Neural cell (in vitro differentiated cells): ENCODE measurements at regions not wholly inside any gene's neighbourhood (a gene's known extent, or its start where the extent isn't known, plus 50 kb on each side); places are given as distances from the start of the nearest gene placed in this dataset.

ENCODE experiments used
- H2AFZ ChIP-seq: fragments of 200-600, 300-800 bp; sonication (generic), shearing (Covaris generic); 2 replicates; pipeline ENCODE4 v1.6.0; 2014; ENCODE audit warnings: low read depth, mild to moderate bottlenecking, antibody characterized with exemption, low read length, moderate library complexity
- H3F3A ChIP-seq: fragments of 200-600 bp; shearing (Covaris generic); 2 replicates; pipeline ENCODE4 v1.6.1; 2016; ENCODE audit warnings: mild to moderate bottlenecking, moderate library complexity, mixed read lengths, antibody characterized with exemption, low read length; ENCODE audit not compliant: insufficient read depth, poor library complexity, severe bottlenecking
- H3K27ac ChIP-seq: fragments of 200-600, 300-800 bp; sonication (generic), shearing (Covaris generic); 2 replicates; pipeline ENCODE4 v1.5.1; 2014; ENCODE audit warnings: mild to moderate bottlenecking, low read length, moderate library complexity
- H3K27me3 ChIP-seq: fragments of 300-800, 200-600 bp; sonication (generic), shearing (Covaris generic); 2 replicates; pipeline ENCODE4 v1.6.0; 2014; ENCODE audit warnings: mild to moderate bottlenecking, low read depth, low read length, moderate library complexity; ENCODE audit not compliant: insufficient read depth
- H3K36me3 ChIP-seq: fragments of 300-800, 200-600 bp; sonication (generic), shearing (Covaris generic); 2 replicates; pipeline ENCODE4 v1.5.1; 2014; ENCODE audit warnings: mild to moderate bottlenecking, antibody characterized with exemption, low read length, moderate library complexity; ENCODE audit not compliant: insufficient read depth
- H3K4me2 ChIP-seq: fragments of 300-800, 200-600 bp; sonication (generic), shearing (Covaris generic); 2 replicates; pipeline ENCODE4 v1.6.0; 2014; ENCODE audit warnings: mild to moderate bottlenecking, low read length
- H3K4me3 ChIP-seq: fragments of 300-800, 200-600 bp; sonication (generic), shearing (Covaris generic); 2 replicates; pipeline ENCODE4 v1.5.1; 2014; ENCODE audit warnings: mild to moderate bottlenecking, low read length, moderate library complexity
- H3K79me2 ChIP-seq: fragments of 200-600 bp; shearing (Covaris generic); replicated peaks from 2 replicates; pipeline ENCODE4 v1.6.0; 2014; ENCODE audit warnings: mild to moderate bottlenecking, low read length, moderate library complexity; ENCODE audit not compliant: insufficient read depth
- H3K9ac ChIP-seq: fragments of 300-800, 200-600 bp; sonication (generic), shearing (Covaris generic); 2 replicates; pipeline ENCODE4 v1.6.1; 2016; ENCODE audit warnings: mild to moderate bottlenecking, low read length, mixed read lengths
- H3K9me2 ChIP-seq: fragments of 200-600 bp; shearing (Covaris generic); 2 replicates; pipeline ENCODE4 v1.6.1; 2016; ENCODE audit warnings: mild to moderate bottlenecking, low read length, mixed read lengths; ENCODE audit not compliant: insufficient read depth
- H3K9me3 ChIP-seq: fragments of 200-600, 300-800 bp; sonication (generic), shearing (Covaris generic); 2 replicates; pipeline ENCODE4 v1.6.1; 2016; ENCODE audit warnings: mild to moderate bottlenecking, mixed run types, low read length, moderate library complexity, mixed read lengths
- H4K20me1 ChIP-seq: fragments of 200-600 bp; shearing (Covaris generic); 2 replicates; pipeline ENCODE4 v1.6.1; 2016; ENCODE audit warnings: mild to moderate bottlenecking, mixed run types; ENCODE audit not compliant: insufficient read depth
- EP300 ChIP-seq: fragments of 450-650 bp; conservative IDR thresholded peaks from 2 replicates; pipeline ENCODE4 v1.6.1; 2014; ENCODE audit warnings: antibody characterized with exemption, mild to moderate bottlenecking, moderate library complexity; ENCODE audit not compliant: poor library complexity, severe bottlenecking
- EZH2 ChIP-seq: fragments of 200-600, 300-800 bp; shearing (Covaris generic), sonication (generic); IDR thresholded peaks from 2 replicates; pipeline ENCODE4 v1.6.1; 2014; ENCODE audit warnings: antibody characterized with exemption, low read length, borderline replicate concordance, mild to moderate bottlenecking; ENCODE audit not compliant: insufficient read depth, poor library complexity, severe bottlenecking
- MXI1 ChIP-seq: fragments of 450-650 bp; conservative IDR thresholded peaks from 2 replicates; pipeline ENCODE4 v1.6.1; 2014; ENCODE audit warnings: antibody characterized with exemption, mild to moderate bottlenecking; ENCODE audit not compliant: poor library complexity, severe bottlenecking
- POLR2AphosphoS5 ChIP-seq: IDR thresholded peaks from 2 replicates; pipeline ENCODE4 v1.6.1; 2012
- RAD21 ChIP-seq: fragments of 450-650 bp; conservative IDR thresholded peaks from 2 replicates; pipeline ENCODE4 v1.6.1; 2014; ENCODE audit warnings: antibody characterized with exemption, mild to moderate bottlenecking, moderate library complexity
- REST ChIP-seq: IDR thresholded peaks from 2 replicates; pipeline ENCODE4 v1.6.1; 2012; ENCODE audit warnings: borderline replicate concordance
- SMC3 ChIP-seq: fragments of 450-650 bp; conservative IDR thresholded peaks from 2 replicates; pipeline ENCODE4 v1.6.1; 2014; ENCODE audit warnings: antibody characterized with exemption, mild to moderate bottlenecking, moderate library complexity; ENCODE audit not compliant: poor library complexity
- TAF1 ChIP-seq: IDR thresholded peaks from 2 replicates; pipeline ENCODE4 v1.6.1; 2012; ENCODE audit warnings: low read depth
- TF ChIP-seq, protein P1 (sequence below): fragments of 450-650 bp; IDR thresholded peaks from 2 replicates; pipeline ENCODE4 v1.5.1; 2014; ENCODE audit warnings: antibody characterized with exemption, mild to moderate bottlenecking, moderate library complexity; ENCODE audit not compliant: poor library complexity, severe bottlenecking

DNA sequence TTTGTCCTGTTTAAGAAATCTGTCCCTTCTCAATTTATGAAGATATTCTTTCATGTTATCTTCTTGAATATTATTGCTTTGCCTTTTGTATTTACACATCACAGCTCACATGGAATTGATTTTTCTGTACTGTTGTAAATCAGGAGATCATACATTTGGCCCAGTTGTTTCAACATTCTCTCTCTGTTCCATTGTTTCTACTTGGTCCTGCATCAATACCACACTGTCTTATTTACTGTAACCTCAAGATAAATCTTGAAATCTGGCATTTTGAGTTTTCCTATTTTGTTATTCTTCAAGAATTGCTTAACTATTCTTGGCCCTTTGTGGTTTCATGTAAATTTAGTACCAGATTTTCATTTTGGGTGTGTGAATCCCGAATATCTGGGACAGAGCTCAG lies 121.7 kb upstream of the CCN2 start:
- H3K4me3 ChIP-seq, result no peak overlapping the region
- no peaks in the 10 kb centered on the region for H3K27me3 ChIP-seq
- no peaks in the 10 kb centered on the region for H3F3A ChIP-seq
- H3K36me3 ChIP-seq, result no peaks in the 10 kb centered on the region
- no peak overlapping the region for H2AFZ ChIP-seq
- no peaks in the 10 kb centered on the region for H4K20me1 ChIP-seq
- no peak overlapping the region for H3K4me2 ChIP-seq
- no peak for TF ChIP-seq RAD21
- no peak for TF ChIP-seq TAF1
- no peak for TF ChIP-seq SMC3
- TF ChIP-seq EZH2, result no peak
- TF ChIP-seq REST, result no peak
- TF ChIP-seq EP300, result no peak
- TF ChIP-seq, protein P1, sequence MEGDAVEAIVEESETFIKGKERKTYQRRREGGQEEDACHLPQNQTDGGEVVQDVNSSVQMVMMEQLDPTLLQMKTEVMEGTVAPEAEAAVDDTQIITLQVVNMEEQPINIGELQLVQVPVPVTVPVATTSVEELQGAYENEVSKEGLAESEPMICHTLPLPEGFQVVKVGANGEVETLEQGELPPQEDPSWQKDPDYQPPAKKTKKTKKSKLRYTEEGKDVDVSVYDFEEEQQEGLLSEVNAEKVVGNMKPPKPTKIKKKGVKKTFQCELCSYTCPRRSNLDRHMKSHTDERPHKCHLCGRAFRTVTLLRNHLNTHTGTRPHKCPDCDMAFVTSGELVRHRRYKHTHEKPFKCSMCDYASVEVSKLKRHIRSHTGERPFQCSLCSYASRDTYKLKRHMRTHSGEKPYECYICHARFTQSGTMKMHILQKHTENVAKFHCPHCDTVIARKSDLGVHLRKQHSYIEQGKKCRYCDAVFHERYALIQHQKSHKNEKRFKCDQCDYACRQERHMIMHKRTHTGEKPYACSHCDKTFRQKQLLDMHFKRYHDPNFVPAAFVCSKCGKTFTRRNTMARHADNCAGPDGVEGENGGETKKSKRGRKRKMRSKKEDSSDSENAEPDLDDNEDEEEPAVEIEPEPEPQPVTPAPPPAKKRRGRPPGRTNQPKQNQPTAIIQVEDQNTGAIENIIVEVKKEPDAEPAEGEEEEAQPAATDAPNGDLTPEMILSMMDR, result no peak
- TF ChIP-seq MXI1, result no peak
- no peak for TF ChIP-seq POLR2AphosphoS5
- no peaks in the 10 kb centered on the region for H3K9me2 ChIP-seq
- no peak overlapping the region for H3K27ac ChIP-seq
- H3K9me3 ChIP-seq, result no peaks in the 10 kb centered on the region
- H3K79me2 ChIP-seq, result no peaks in the 10 kb centered on the region
- H3K9ac ChIP-seq, result no peak overlapping the region

DNA sequence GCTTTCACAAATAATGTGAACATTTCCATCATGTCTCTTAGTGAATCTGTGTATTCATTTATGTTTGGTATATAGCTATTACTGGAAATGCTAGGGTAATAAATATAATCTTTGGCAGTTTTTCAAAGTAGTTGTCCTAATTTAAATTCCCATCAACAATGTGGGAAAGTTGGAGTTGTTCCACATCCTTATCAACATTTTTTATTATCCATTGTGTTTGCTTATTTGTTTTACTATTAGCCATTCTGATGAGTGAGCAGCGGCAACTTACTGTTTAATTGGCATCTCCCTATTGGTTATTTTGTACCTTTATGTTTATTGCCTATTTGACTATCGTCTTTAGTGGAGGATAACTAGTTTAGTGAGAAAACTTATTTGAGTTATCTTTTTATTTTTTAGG lies 121.1 kb upstream of the CCN2 start:
- H3K4me2 ChIP-seq, result no peak overlapping the region
- no peaks in the 10 kb centered on the region for H3K36me3 ChIP-seq
- no peak overlapping the region for H3K27ac ChIP-seq
- H3K27me3 ChIP-seq, result no peaks in the 10 kb centered on the region
- H3K4me3 ChIP-seq, result no peak overlapping the region
- no peak overlapping the region for H2AFZ ChIP-seq
- H3K9ac ChIP-seq, result no peak overlapping the region
- H3F3A ChIP-seq, result no peaks in the 10 kb centered on the region
- no peaks in the 10 kb centered on the region for H3K9me2 ChIP-seq
- H3K79me2 ChIP-seq, result no peaks in the 10 kb centered on the region
- no peaks in the 10 kb centered on the region for H3K9me3 ChIP-seq
- no peak for TF ChIP-seq EP300
- TF ChIP-seq REST, result no peak
- no peak for TF ChIP-seq POLR2AphosphoS5
- TF ChIP-seq, protein P1, result no peak
- no peak for TF ChIP-seq MXI1
- TF ChIP-seq RAD21, result no peak
- TF ChIP-seq TAF1, result no peak
- no peak for TF ChIP-seq EZH2
- TF ChIP-seq SMC3, result no peak
- no peaks in the 10 kb centered on the region for H4K20me1 ChIP-seq
